HCT116 (cell line): ENCODE measurements at regions not wholly inside any gene's neighbourhood (a gene's known extent, or its start where the extent isn't known, plus 50 kb on each side); places are given as distances from the start of the nearest gene placed in this dataset.

ENCODE experiments used
- CEBPB ChIP-seq: IDR thresholded peaks from 2 replicates; pipeline ENCODE4 v1.6.1; 2012; ENCODE audit warnings: low read depth
- EZH2 ChIP-seq: fragments of 200-600 bp; sonication (generic); IDR thresholded peaks from 2 replicates; pipeline ENCODE4 v1.6.1; 2017; ENCODE audit warnings: antibody characterized with exemption, mixed run types
- POLR2A ChIP-seq: IDR thresholded peaks from 2 replicates; pipeline ENCODE4 v1.7.0; 2011; ENCODE audit warnings: borderline replicate concordance; ENCODE audit not compliant: insufficient read depth, insufficient read length; ENCODE audit errors: extremely low read depth
- POLR2AphosphoS5 ChIP-seq: IDR thresholded peaks from 2 replicates; pipeline ENCODE4 v1.6.1; 2011; ENCODE audit warnings: mild to moderate bottlenecking, low read depth, low read length, moderate library complexity
- RAD21 ChIP-seq: IDR thresholded peaks from 2 replicates; pipeline ENCODE4 v1.6.1; 2012; ENCODE audit warnings: low read depth, mild to moderate bottlenecking
- SP1 ChIP-seq: IDR thresholded peaks from 2 replicates; pipeline ENCODE4 v1.6.1; 2012; ENCODE audit warnings: low read depth
- SRF ChIP-seq: IDR thresholded peaks from 2 replicates; pipeline ENCODE4 v1.6.1; 2012; ENCODE audit warnings: low read depth
- YY1 ChIP-seq: IDR thresholded peaks from 2 replicates; pipeline ENCODE4 v1.6.1; 2011; ENCODE audit warnings: low read length, low read depth, moderate library complexity, mild to moderate bottlenecking; ENCODE audit not compliant: insufficient replicate concordance; ENCODE audit errors: extremely low read depth
- ZNF274 ChIP-seq: fragments of 200-500 bp; sonication (Bioruptor generic); IDR thresholded peaks from 2 replicates; pipeline ENCODE4 v1.6.1; 2014; ENCODE audit warnings: mild to moderate bottlenecking, low read depth, low read length, inconsistent platforms
- TF ChIP-seq, protein P1 (sequence below), 3 experiments: fragments of 200-600 bp in 1 of 3; sonication (generic) in 1 of 3; IDR thresholded peaks in 2 of 3; conservative IDR thresholded peaks in 1 of 3; 2 replicates each; pipeline ENCODE4 v1.5.1; 2012 to 2017; ENCODE audit warnings: low read depth in 2 of 3, low read length in 2 of 3, antibody characterized with exemption in 1 of 3, borderline replicate concordance in 1 of 3, control low read depth in 1 of 3, mild to moderate bottlenecking in 1 of 3, mixed read lengths in 1 of 3, mixed run types in 1 of 3, moderate library complexity in 1 of 3; ENCODE audit not compliant: insufficient read depth in 1 of 3
- TF ChIP-seq, protein P2 (sequence below): IDR thresholded peaks from 2 replicates; pipeline ENCODE4 v1.6.1; 2012
- TF ChIP-seq, protein P3 (sequence below): IDR thresholded peaks from 2 replicates; pipeline ENCODE4 v1.6.1; 2011; ENCODE audit warnings: mild to moderate bottlenecking, low read length, moderate library complexity; ENCODE audit not compliant: insufficient replicate concordance; ENCODE audit errors: extremely low read depth
- TF ChIP-seq, protein P4 (sequence below): IDR thresholded peaks from 2 replicates; pipeline ENCODE4 v1.6.1; 2012; ENCODE audit warnings: low read depth
- TF ChIP-seq, protein P5 (sequence below): IDR thresholded peaks from 2 replicates; pipeline ENCODE4 v1.6.1; 2012

DNA sequence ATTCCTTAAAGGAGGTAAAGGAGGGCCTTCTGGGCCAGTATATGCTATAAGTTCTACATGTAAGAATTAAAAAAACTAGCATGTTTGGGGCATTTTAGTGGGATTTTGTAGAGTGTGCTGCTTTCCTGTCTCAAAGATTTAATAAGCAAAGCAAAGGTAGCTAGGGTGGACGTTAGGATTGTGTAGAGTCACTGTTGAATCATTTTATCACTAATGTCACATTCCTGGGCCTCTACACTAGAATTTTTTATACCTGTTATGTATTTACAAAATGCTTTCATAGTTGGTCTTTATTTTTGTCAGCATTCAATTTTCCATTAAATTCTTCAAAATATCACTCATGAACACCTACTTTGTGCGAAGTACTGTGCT lies 139.4 kb upstream of the PHYHIPL start:
- TF ChIP-seq EZH2 (no peak), YY1 (no peak), RAD21 (no peak), POLR2A (no peak), POLR2AphosphoS5 (no peak), ZNF274 (no peak), SP1 (no peak), CEBPB (no peak), SRF (no peak)
- TF ChIP-seq, protein P1, sequence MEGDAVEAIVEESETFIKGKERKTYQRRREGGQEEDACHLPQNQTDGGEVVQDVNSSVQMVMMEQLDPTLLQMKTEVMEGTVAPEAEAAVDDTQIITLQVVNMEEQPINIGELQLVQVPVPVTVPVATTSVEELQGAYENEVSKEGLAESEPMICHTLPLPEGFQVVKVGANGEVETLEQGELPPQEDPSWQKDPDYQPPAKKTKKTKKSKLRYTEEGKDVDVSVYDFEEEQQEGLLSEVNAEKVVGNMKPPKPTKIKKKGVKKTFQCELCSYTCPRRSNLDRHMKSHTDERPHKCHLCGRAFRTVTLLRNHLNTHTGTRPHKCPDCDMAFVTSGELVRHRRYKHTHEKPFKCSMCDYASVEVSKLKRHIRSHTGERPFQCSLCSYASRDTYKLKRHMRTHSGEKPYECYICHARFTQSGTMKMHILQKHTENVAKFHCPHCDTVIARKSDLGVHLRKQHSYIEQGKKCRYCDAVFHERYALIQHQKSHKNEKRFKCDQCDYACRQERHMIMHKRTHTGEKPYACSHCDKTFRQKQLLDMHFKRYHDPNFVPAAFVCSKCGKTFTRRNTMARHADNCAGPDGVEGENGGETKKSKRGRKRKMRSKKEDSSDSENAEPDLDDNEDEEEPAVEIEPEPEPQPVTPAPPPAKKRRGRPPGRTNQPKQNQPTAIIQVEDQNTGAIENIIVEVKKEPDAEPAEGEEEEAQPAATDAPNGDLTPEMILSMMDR (IDR thresholded peaks at IDR 0.05 in 2 of 3, conservative IDR thresholded peaks at IDR 0.05 in 1 of 3; ENCODE audit: borderline replicate concordance in 1 of 3, insufficient read depth in 1 of 3, low read depth in 2 of 3, low read length in 2 of 3): no peak
- TF ChIP-seq, protein P2, sequence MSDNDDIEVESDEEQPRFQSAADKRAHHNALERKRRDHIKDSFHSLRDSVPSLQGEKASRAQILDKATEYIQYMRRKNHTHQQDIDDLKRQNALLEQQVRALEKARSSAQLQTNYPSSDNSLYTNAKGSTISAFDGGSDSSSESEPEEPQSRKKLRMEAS: no peak
- TF ChIP-seq, protein P3, sequence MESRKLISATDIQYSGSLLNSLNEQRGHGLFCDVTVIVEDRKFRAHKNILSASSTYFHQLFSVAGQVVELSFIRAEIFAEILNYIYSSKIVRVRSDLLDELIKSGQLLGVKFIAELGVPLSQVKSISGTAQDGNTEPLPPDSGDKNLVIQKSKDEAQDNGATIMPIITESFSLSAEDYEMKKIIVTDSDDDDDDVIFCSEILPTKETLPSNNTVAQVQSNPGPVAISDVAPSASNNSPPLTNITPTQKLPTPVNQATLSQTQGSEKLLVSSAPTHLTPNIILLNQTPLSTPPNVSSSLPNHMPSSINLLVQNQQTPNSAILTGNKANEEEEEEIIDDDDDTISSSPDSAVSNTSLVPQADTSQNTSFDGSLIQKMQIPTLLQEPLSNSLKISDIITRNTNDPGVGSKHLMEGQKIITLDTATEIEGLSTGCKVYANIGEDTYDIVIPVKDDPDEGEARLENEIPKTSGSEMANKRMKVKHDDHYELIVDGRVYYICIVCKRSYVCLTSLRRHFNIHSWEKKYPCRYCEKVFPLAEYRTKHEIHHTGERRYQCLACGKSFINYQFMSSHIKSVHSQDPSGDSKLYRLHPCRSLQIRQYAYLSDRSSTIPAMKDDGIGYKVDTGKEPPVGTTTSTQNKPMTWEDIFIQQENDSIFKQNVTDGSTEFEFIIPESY: no peak
- TF ChIP-seq, protein P4, sequence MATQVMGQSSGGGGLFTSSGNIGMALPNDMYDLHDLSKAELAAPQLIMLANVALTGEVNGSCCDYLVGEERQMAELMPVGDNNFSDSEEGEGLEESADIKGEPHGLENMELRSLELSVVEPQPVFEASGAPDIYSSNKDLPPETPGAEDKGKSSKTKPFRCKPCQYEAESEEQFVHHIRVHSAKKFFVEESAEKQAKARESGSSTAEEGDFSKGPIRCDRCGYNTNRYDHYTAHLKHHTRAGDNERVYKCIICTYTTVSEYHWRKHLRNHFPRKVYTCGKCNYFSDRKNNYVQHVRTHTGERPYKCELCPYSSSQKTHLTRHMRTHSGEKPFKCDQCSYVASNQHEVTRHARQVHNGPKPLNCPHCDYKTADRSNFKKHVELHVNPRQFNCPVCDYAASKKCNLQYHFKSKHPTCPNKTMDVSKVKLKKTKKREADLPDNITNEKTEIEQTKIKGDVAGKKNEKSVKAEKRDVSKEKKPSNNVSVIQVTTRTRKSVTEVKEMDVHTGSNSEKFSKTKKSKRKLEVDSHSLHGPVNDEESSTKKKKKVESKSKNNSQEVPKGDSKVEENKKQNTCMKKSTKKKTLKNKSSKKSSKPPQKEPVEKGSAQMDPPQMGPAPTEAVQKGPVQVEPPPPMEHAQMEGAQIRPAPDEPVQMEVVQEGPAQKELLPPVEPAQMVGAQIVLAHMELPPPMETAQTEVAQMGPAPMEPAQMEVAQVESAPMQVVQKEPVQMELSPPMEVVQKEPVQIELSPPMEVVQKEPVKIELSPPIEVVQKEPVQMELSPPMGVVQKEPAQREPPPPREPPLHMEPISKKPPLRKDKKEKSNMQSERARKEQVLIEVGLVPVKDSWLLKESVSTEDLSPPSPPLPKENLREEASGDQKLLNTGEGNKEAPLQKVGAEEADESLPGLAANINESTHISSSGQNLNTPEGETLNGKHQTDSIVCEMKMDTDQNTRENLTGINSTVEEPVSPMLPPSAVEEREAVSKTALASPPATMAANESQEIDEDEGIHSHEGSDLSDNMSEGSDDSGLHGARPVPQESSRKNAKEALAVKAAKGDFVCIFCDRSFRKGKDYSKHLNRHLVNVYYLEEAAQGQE: no peak
- TF ChIP-seq, protein P5, sequence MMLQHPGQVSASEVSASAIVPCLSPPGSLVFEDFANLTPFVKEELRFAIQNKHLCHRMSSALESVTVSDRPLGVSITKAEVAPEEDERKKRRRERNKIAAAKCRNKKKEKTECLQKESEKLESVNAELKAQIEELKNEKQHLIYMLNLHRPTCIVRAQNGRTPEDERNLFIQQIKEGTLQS: no peak
